ENCODE measurements at regions not wholly inside any gene's neighbourhood (a gene's known extent, or its start where the extent isn't known, plus 50 kb on each side); places are given as distances from the start of the nearest gene placed in this dataset.
"Not testable (repeated sequence)": the region's sequence is repeated elsewhere in the genome, so short reads cannot be mapped to it uniquely, and the experiment has no call there.

GRCh38 chr2:66014450-66014849 is 420.5 kb upstream of the MEIS1 start:
- DNase-seq: no peak

DNA sequence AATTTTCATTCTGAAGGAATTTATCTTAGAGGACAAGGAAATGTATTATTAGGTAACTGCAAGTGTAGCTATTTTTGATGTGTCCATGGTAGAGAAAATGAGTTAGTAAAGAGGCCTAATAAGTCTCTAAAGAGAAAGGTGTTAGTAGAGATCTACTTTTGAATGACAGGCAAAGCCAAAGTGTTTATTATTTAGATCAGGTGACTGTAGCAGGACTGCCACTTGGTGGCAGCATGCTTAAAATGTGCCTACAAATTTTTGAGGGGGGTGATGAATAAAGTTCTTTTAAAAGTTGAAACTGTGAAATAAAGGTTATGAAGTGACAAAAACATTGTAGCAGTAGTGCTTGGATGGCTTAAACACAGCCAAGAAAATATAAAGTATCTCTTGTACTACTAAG is 421.5 kb upstream of the MEIS1 start:
- DNase-seq: no peak

DNA sequence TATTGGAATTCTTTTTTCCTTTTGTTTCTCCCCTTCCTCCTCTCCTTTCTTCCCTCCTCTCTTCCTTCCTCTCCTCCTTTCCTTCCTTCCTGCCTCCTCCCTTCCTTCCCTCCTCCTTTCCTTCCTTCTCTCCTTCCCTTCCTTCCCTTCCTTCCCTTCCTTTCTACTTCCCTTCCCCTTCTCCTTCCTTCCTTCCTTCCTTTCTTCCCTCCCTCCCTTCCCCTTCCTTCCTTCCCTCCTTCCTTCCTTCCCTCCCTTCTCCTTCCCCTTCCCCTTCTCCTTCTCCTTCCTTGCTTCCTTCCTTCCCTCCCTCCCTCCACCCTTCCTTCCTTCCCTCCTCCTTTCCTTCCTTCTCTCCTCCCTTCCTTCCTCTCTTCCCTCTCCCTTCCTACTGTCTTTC is 431.0 kb upstream of the MEIS1 start:
- DNase-seq: no peak

DNA sequence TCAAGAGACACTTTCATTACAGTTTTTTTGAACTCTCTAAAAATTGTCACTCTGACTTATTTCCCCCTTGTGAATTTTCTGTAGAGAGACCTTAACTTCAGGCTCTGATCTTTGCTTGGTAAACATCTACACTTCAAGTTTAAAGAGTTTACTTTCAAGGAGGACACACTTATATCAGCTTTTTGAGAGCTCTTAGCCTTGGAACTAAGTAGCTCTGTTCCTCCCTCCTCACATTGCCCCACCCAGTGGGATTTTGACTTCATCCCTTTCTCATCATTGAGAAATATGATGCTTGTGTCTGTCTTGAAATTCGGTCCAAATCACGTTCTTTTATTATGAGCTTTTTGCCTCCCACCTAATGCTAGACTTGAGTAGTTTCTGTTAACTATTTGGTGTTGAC is 433.4 kb upstream of the MEIS1 start:
- no peak for DNase-seq

DNA sequence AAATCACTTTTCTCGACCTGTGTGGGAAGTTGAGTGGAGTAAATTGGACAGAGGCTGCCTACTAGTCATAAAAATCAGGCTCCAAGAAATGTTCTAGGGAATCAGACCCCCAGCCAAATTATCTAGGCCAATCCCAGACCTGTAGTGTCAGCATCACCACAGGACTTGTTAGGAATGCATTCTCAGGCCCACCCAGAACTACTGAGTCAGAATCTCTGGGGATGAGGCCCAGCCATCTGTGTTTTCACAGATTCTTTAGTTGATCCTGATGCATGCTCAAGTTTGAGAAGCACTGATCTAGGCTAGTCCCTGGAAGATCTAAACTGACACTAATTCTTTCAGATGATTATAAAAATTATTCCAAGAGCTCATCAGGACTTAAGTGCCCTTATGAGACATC is 434.0 kb upstream of the MEIS1 start:
- DNase-seq: no peak

DNA sequence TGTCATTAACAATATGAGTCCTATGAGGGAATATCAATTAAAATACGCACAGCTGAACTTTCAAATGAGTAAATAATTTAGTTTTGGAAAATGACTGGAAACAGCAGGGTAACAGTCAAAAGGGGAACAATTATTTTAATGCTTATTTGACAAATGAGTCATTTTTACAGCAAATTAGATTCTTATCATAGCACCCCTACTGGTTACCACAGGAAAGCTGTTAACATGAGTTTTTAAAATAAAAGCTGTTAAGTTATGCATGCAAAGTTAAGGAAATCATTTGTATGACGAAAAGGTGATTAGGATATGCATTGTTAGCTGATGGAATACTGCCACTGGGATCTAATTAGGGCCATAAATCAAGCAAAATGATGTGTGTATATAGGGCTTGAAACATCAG is 435.1 kb upstream of the MEIS1 start:
- no peak for DNase-seq

DNA sequence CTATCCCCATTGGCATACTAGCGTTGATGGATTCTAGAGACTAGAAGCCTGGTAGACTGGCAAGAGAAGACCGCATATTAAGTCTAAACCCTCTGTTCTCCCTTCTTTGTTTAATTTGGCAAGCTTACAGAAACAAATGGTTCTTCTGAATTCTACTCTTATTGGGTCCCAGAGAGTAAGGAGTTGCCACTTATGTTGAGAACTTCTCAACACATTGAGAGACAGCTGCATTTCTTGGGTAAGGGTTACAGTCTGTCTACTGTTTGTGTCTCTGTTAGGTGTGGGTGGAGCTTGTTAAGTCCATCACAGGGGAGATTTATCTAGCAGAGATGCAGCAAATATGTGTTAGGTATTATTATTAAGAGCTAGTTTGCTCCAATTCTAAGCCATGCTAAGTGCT is 435.8 kb upstream of the MEIS1 start:
- no peak for DNase-seq

- DNase-seq: no peak
Observed at GRCh38 chr2:65997961-65998360, 437.0 kb upstream of the MEIS1 start.

- DNase-seq: no peak
Observed at GRCh38 chr2:65992198-65992554, 442.7 kb upstream of the MEIS1 start.

DNA sequence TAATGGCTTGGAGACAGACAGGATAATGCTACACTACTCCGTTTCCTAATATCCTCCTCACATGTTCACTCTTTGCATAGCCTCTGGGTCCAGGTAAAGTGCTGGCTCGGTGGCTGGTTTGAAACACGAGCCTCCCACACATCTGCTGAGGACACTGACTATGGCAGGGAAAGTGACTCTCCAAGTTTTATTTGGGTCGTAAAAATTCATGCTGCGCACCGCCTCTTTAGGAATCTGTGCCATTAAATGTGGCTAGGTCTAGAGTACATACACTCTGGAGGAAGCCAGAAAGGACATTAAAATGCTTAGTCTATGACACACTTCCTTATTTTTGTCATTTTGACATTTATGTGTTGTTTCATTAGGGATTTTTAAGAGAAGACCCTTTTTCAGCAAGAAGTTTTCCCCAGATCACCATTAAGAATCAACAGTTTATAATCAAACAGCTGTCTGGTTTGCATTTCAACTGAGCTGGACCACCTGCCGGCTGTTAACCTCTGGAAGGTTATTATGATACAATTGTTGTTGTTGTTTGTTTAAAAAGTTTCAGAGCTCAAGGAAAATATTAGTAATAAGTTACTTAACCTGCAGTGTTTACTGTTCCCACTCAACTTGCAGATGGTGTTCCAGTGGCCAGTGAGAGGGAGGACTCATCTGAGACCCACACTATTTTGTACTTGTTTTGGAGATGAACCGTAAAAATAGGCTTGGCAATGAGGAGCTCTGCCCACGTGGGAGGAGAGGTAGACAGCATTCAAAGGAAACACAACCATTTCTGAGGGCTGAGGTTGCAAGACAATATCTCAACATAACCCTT is 443.3 kb upstream of the MEIS1 start:
- DNase-seq: peak; percentile 49

GRCh38 chr2:65985986-65986385 is 448.9 kb upstream of the MEIS1 start:
- DNase-seq: no peak

DNA sequence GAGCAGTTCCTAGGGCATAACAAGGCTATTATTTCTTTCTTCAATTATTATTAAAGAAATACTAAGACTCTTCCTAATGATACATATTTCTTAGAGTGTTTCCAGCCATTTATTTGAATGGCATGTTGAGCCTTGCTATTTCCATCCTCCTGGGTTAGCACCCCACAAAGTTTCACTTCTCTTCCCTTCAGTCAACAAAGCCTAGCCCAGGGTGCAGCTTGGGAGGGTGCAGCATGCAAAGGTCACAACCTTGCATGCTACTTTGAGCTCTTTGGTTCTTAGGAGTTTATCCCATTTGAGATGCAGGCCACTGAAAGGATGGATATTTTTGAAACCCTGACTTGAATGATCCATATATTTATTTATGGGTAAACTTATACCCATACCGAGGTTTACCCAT is 454.4 kb upstream of the MEIS1 start:
- no peak for DNase-seq

GRCh38 chr2:65979446-65979845 is 455.5 kb upstream of the MEIS1 start:
- no peak for DNase-seq

DNA sequence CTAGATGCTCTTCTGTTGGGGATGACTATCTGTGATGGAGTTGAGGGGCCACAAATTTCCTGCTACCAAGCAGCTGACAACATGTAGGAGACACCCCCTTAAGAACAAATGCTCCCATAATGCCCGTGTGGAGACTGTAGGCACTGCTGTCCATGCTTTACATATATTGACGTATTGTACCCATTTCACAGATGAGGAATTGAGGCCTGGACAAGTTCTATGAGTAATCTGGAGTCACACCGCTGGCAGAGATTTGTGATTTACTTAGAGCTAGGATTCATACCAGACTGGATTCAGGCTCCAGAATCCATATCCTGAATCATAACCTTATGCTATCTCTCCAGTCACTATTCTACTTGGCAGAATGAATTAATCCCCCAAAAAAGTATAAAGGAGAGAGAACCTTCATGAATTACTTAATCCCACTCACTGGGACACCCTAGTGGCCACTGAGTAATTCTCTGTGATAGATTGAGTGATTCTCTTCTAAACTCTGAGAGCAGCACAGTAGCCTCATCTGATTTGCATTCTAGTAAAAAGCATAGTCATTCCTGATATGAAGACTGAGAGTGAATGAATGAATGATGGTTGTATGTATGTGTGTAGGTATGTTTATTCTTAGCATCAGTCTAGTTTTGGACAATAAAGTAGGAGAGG is 460.7 kb upstream of the MEIS1 start:
- DNase-seq: no peak

GRCh38 chr2:65969161-65969560 is 465.8 kb upstream of the MEIS1 start:
- no peak for DNase-seq

GRCh38 chr2:65963303-65963702 is 471.6 kb upstream of the MEIS1 start:
- not testable (repeated sequence) for DNase-seq

DNA sequence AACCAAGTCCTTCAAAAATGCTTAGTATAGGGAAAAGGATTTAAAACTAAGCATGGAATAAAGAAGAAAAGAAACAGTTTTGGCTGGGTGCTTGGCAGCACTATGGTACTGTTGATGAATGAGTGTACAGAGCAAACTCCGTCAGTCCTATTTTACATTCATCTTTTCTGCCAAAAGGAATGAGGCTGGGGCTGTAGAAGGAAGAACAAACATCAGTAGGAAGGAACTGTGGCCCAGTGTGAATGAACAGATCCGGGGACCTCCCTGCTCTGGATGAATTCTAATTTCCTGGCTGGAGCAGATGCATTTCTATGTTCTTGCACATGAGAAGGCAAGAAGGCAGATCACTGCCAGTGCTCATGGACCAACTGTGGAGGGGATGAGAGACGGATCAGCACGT is 474.0 kb upstream of the MEIS1 start:
- no peak for DNase-seq

GRCh38 chr2:65957886-65958285 is 477.0 kb upstream of the MEIS1 start:
- no peak for DNase-seq

DNA sequence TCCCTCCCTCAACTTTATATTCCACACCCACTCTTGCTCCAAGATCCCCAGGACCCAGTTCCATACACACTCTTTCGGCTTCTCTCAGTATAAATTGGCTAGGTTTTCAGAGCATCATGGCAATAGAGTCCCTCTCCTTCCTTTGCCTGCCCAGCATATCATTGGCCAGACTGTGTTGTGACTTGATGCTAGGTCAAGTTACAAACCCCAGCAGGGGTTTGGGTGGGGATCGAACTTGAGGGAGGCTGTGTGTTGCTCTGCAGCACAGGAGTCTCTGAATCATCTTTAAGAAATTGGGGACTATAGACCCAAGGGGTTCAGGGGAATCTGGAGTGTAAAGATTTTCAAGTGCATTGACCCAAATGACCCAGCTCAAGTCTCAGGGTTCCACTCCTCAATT is 477.5 kb upstream of the MEIS1 start:
- DNase-seq: no peak

GRCh38 chr2:65955259-65955658 is 479.7 kb upstream of the MEIS1 start:
- DNase-seq: no peak

DNA sequence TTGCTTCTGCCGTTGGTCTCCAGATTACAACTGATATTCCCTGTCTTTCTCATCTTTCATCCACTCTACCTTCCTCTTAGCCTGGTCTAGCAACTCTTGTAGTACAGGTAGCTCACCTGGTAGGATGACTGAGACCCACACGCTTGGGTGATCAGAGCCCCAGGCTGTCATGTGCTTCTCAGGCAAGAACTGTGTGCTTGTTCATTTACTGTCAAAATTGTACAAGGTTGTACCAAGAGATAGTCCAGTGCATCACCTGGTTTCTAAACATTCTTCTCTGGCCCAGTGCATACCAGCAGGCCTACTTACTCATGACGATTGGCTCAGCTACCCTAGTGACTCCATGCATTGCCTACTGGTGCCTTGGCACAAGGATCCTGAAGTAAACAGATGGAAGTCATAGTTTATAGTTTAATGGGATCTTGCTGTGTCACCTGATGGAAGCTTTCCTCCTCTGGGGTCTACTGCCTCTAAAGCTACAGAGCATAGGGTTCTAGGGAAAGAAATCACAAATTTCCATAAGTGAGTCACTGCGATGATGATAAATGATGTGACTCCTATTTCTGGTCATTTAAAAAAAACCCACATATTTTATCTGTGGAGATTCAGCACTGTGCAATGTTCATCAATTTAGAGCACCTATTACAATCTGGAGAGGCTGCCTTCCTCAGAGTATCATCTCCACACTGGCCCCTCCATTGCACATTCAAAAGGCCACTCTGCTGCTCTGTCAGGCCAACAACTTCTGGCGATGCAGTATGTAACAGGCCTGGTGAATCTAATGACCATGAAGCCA is 481.8 kb upstream of the MEIS1 start:
- DNase-seq: no peak

GRCh38 chr2:65944213-65944612 is 490.7 kb upstream of the MEIS1 start:
- no peak for DNase-seq

- DNase-seq: no peak
Observed at GRCh38 chr2:65943099-65943786, 491.7 kb upstream of the MEIS1 start.

Data from femur (tissue), 1 donor.